NCI-H2029 (cell line): ENCODE measurements at regions not wholly inside any gene's neighbourhood (a gene's known extent, or its start where the extent isn't known, plus 50 kb on each side); places are given as distances from the start of the nearest gene placed in this dataset.
"Not testable (repeated sequence)": the region's sequence is repeated elsewhere in the genome, so short reads cannot be mapped to it uniquely, and the experiment has no call there.

Experiments used
- DNase-seq: peaks from one replicate; lab custom pipeline; 2025; lab: John Stamatoyannopoulos, UW

- no peak for DNase-seq
Measured at GRCh38 chr13:34167347-34167746, 349.4 kb downstream of the RFC3 start.

DNA sequence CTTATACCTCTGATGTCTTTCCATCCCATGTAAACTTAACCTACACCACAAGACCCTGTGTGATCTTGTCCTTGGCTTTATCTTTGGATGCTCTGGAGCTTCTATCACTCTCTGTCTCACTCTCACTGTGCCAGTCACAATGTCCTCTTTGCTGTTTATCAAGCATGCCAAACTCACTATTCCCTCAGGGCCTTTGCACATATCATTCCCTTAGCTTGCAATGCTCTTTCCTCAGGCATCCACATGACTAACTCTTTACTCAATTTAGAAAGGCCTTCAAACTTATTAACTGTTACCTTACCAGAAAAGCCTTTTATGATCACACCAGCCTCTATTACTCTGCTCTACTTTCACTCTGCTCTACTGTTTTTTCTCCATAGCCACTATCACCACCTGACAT, 354.1 kb downstream of the RFC3 start:
- no peak for DNase-seq

- DNase-seq = no peak
Measured at GRCh38 chr13:34174671-34175145, 356.8 kb downstream of the RFC3 start.

- DNase-seq = no peak
Measured at GRCh38 chr13:34175551-34175950, 357.6 kb downstream of the RFC3 start.

GRCh38 chr13:34176633-34177032, 358.7 kb downstream of the RFC3 start:
- DNase-seq = no peak

DNA sequence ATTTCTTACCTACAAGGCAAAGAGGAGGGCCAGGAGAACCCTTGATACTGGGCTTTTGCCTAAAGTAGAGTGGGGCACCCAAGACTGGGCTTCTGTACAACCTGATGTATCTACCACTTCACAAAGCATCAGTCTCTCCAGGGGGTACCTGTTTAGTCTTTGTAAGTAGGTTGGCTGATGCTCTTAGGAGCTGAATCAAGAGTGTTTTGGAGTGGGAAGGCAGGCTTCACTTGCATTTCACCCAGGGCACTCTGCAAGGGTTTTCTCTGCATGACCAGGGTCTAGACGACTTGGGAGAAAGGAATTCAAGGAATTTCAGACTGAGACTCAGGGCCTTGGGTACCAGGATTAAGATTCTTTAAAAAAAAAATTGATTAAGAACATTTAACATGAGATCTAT, 361.5 kb downstream of the RFC3 start:
- DNase-seq = no peak

- no peak for DNase-seq
Measured at GRCh38 chr13:34179927-34180326, 362.0 kb downstream of the RFC3 start.

- DNase-seq = not testable (repeated sequence)
Measured at GRCh38 chr13:34181256-34181655, 363.3 kb downstream of the RFC3 start.

GRCh38 chr13:34189946-34190345, 372.0 kb downstream of the RFC3 start:
- no peak for DNase-seq

DNA sequence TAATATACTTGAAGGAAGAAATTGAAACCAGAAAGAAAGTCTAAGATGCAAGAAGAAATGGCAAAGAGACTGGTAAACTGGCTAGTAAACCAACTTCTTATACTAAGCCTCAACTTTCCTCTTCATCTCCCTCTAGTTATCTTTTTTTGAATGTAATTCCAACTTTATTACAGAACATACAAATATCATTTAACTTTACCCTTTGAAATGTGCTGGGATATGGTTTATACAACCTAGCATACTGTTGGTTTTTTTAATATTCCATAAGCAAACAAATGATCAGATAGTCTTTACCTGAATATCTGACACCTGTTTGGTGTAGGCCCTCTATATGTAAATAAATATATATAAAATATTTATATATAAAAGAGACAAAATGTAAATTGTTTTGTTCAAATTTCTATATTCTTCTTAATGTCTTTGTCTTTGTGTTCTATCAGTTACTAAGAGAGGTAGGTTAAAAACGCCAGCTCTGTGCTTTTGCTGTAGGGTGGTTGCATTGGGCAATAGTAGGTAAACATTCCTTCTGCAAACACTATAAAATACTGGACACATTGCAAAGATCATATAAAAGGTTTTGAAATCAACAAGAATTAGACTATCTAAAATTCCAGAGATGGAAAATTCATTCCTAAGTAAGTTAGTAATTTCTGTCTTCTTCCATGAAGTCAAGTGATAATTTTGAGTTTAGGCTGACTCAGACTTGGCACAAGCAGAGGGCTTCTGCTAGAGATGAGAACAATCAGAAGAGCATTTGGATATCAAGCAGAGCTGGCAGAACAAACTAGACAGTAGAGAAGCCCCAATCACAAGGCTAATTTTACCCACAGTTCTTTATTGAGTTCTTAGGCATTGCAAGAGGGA, 383.3 kb downstream of the RFC3 start:
- DNase-seq = no peak

DNA sequence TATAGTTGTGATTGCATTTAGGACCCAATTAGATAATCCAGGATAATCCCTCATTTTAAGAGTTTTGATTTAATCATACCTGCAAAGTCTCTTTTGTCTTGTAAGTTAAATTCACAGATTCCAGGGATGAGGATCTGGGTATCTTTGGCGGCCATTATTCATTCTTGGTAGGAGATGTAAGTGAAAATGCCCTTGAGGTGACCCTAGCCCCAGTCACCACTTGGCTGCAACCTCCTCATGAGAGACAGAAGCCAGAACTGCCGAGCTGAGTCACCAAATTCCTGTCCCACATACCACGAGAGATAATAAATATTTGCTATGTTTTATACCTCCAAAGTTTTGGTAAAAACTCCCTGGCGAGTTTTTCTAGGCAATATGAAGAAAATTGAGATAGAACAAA, 389.4 kb downstream of the RFC3 start:
- DNase-seq = no peak

- DNase-seq = no peak
Measured at GRCh38 chr13:34207872-34208271, 389.9 kb downstream of the RFC3 start.

GRCh38 chr13:34208336-34208735, 390.4 kb downstream of the RFC3 start:
- no peak for DNase-seq

- DNase-seq = no peak
Measured at GRCh38 chr13:34210341-34210740, 392.4 kb downstream of the RFC3 start.

GRCh38 chr13:34214686-34215085, 396.7 kb downstream of the RFC3 start:
- no peak for DNase-seq

GRCh38 chr13:34216256-34216655, 398.3 kb downstream of the RFC3 start:
- DNase-seq = no peak

DNA sequence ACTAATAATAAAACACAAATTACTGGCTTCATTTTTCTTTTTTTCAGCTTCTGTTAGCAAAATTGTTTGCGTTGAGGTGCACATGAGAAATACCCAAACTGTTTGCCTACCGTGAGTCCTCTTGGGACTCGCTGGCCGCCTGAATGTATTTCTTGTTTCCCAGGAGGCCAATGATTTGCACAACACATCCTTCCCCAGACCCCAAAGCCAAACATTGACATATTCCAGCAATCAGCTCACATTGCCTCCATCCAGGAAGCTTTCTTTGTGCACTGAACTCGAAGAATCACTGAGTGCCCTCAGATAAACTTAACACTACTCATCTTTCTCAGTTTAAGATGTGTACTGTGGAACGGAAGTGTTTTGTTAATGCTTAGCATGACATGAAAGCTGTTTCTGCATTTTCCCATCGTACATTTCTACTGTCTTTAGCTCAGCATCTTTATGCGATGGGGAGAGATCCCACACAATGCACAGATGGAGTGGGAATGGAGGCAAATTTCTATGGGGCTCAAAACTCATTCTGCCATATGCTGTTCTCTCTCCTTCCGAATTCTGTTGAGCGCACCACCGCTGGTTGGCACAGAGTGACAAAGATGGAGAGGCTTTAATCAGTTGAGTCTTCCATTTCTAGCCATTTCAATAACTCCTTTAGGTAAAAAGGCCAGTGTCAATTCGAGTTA, 399.5 kb downstream of the RFC3 start:
- no peak for DNase-seq

DNA sequence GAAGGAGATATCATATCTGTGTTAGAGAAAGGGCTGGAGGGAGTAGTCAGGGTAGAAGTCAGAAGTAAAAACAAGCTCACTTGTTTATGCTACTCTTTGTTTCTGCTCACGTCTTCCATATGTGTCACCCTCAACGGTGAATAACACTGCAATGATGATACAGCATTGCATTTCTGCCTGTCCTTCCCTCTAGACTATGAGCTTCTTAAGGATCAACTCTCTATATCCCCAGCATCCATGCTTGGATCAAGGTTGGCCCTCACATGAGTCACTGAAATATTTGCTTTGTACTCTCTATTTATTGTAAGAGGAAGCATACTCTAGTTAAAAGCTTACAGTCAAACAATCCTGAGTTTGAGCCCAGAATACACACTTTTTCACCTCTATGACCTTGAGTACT, 406.0 kb downstream of the RFC3 start:
- DNase-seq = no peak

DNA sequence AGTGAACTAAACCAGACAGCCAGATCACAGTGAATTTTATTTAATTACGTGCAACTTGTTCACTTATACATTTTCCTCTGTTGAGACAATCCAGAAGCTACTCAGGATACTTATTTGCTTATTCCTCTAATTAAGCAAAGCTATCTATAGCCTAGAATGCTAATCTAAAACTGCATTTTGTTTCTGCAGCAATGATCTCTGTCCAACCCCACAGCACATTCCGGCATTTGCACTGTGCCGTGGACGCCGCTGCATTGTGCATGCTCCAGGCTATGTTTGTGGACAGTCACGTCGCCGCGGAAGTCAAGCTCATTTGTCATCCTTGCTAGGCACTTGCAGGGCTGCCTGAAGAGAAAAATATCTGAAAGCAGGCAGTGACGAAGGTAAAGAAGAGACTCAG, 406.9 kb downstream of the RFC3 start:
- no peak for DNase-seq

DNA sequence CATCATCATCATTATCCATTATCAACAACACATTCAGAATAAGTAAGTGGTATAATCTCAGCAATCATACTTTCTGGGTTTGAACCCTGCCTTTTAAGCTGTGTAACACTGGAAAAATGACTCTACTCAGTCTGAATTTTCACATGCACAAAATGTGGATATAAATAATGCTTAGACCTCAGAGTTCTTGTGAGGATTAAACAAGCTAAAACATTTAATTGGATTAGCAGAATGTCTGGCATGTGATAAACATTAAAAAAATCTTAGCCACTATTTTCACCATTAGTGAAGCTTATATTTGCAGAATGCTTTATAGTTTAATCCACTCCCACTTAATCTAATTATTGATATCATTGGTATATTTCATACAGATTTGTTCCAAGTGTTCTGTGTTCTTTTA, 412.3 kb downstream of the RFC3 start:
- no peak for DNase-seq

DNA sequence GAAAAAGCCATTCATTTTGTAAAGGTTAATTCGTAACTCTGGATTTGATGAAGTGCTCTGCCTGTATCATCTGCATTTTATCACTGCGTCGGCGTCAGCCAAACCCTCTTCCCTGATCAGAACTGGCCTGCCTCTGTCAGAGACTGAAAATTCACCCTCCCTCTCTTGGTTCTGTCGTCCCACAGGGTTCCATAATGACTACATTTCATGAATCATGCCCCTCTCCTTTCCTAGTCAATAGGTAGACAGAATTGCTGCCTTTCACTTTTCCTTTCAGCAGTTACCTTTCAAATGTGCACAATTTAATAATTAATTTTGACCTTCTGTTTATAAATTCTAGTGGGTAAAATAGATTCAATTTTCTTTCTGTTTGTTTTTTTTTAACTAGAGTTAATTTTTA, 423.4 kb downstream of the RFC3 start:
- DNase-seq = no peak

DNA sequence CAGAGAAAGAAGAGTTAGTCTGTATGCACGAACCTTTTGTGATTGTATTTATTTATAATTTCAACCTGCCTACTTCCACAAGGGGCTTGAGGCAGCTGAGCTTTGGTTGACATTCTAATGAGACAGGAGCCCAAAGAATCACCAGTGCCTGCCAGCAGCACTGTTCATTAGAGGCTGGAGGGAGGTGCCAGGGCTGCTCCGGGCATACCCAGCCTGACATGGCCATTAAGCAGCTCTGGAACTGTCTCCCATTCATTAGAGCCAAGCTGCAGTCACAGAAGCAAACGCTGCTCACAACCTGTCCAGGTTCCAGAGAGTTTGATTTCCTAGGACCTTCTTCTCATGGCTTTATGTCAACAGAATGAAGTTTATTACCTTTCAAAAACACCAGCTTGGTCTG, 425.5 kb downstream of the RFC3 start:
- DNase-seq = no peak

- DNase-seq = no peak
Measured at GRCh38 chr13:34246511-34246910, 428.6 kb downstream of the RFC3 start.
